Left hindlimb (tissue), 1 donor: ENCODE measurements at regions not wholly inside any gene's neighbourhood (a gene's known extent, or its start where the extent isn't known, plus 50 kb on each side); places are given as distances from the start of the nearest gene placed in this dataset.
"Not testable (repeated sequence)": the region's sequence is repeated elsewhere in the genome, so short reads cannot be mapped to it uniquely, and the experiment has no call there.

Source experiments
- DNase-seq: peaks from one replicate; pipeline ENCODE4 v3.0.0-alpha.2; 2018

GRCh38 chr5:29213475-29213874 lies 1980.0 kb upstream of the CDH6 start:
- no peak for DNase-seq

DNA sequence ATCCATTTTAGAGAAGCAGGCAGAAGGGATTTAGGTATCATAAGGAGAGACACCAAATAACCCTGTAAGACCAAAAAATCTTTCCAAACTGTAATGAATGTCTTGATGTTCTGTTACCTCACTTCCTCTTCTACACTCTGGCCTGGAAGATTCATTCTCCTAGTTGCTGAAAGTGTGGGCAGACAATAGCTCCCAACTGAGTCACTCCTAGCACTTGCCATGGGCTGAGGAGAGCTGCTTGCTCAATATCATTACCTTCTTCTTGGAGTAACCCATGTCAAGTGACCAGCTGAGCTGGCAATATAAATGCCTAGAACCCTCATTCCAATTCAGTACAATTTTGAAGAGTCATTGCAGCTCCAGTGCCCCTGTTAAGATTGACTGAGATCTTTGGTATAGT lies 1985.5 kb upstream of the CDH6 start:
- DNase-seq = no peak

DNA sequence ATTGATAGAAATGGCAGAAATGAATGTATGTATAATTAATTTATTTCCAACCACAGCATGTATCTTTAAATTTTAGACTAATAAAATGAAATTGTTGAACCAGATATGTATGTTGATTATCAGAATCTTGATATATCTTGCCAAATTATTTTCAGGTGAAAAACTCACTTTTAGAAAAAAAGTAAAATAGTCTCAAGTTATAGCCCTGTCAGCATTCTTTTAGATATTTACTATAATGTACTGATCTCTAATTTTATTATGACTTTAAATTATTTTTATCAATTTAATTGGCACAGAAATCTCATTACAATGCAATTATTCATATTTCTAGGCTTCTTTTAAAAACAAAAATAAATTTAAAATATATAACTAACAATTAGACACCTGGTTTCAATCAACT lies 1990.4 kb upstream of the CDH6 start:
- DNase-seq = no peak

- no peak for DNase-seq
Measured at GRCh38 chr5:29197631-29198454, 1995.6 kb upstream of the CDH6 start.

GRCh38 chr5:29193972-29194371 lies 1999.5 kb upstream of the CDH6 start:
- DNase-seq = no peak

DNA sequence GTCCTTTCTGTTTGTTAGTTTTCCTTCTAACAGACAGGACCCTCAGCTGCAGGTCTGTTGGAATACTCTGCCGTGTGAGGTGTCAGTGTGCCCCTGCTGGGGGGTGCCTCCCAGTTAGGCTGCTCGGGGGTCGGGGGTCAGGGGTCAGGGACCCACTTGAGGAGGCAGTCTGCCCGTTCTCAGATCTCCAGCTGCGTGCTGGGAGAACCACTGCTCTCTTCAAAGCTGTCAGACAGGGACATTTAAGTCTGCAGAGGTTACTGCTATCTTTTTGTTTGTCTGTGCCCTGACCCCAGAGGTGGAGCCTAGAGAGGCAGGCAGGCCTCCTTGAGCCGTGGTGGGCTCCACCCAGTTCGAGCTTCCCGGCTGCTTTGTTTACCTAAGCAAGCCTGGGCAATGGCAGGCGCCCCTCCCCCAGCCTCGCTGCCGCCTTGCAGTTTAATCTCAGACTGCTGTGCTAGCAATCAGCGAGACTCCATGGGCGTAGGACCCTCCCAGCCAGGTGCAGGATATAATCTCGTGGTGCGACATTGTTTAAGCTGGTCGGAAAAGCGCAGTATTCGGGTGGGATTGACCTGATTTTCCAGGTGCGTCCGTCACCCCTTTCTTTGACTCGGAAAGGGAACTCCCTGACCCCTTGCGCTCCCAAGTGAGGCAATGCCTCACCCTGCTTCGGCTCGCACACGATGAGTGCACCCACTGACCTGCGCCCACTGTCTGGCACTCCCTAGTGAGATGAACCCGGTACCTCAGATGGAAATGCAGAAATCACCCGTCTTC lies 2002.0 kb upstream of the CDH6 start:
- DNase-seq = not testable (repeated sequence)

DNA sequence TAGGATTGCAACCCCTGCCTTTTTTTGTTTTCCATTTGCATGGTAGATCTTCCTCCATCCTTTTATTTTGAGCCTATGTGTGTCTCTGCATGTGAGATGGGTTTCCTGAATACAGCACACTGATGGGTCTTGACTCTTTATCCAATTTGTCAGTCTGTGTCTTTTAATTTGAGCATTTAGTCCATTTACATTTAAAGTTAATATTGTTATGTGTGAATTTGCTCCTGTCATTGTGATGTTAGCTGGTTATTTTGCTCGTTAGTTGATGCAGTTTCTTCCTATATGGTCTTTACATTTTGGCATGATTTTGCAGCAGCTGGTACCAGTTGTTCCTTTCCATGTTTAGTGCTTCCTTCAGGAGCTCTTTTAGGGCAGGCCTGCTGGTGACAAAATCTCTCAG lies 2003.1 kb upstream of the CDH6 start:
- not testable (repeated sequence) for DNase-seq

GRCh38 chr5:29186380-29186779 lies 2007.1 kb upstream of the CDH6 start:
- DNase-seq = not testable (repeated sequence)

DNA sequence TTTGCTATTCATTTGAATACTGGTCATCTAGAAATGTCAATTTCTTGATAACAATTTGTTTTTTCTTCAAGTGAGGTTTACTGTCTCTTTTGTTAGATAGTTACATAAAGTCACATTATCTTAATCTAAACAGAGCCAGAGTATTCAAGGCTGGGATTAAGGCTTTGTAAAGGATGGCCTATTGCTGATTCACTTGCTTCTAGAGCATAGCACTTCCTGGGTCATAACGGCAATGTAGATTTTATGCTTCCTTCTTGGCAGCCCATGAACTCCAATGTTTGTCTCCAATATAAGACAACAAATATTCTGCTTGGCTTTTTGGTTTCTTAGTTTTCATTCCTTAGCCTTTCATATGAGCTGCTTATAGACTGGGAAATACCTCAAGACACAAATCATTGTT lies 2007.9 kb upstream of the CDH6 start:
- no peak for DNase-seq

GRCh38 chr5:29175774-29176173 lies 2017.7 kb upstream of the CDH6 start:
- DNase-seq = no peak

GRCh38 chr5:29170599-29170998 lies 2022.9 kb upstream of the CDH6 start:
- DNase-seq = no peak

DNA sequence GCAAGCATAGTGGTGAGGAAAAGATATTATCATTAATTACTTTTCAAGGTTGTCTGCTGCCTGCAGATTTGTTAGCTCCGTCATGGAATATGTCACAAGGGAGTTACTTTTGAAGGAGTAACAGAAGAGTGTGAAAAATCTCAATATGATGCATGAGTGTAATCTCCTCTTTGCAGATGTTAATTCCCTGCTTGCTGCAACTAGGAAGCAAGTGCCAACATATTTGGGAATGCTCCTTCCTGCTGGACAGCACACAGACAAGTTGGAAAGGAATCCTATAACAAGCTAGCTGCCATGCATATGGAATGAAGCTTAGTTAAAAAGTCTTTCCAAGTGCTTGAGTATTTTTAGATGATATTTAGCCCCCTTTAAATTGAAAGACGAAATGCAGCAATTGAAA lies 2023.6 kb upstream of the CDH6 start:
- DNase-seq = peak; percentile 61

DNA sequence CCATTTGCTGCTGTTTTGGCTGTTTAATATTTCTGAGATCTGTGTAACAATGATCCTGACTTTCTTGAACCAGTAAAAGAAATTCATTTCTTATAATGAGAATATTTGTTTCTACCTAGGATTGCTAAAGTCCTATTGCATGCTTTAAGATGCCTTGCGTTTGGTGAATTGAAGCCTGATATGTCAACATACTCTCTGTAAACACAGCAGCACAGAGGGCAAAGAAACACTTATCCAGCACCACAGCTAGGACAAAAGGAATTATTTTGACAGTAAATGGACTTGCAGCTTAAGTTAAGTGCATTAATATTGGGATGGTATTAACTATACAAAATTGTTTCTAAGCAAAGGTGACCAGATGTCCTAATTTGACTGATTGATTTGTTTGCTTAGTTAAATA lies 2031.2 kb upstream of the CDH6 start:
- DNase-seq = no peak

GRCh38 chr5:29161399-29162291 lies 2031.8 kb upstream of the CDH6 start:
- DNase-seq = no peak

DNA sequence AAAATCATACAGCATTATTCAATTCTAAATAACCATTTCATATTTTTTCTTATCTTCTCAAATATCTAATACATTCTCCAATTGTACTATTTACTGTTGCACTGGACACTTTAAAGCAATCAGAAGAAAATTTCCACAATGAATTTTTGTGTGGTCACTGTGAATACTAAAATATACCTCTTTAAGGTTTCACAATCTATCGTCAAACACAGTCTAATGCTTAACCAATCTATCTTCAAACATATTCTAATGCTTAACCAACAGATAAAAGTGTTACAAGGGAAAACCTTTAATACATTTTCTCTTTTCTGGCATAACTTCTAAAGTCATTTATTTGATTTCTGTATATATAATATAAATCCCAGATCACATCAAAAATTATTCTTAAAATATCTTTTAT lies 2035.5 kb upstream of the CDH6 start:
- DNase-seq = no peak

DNA sequence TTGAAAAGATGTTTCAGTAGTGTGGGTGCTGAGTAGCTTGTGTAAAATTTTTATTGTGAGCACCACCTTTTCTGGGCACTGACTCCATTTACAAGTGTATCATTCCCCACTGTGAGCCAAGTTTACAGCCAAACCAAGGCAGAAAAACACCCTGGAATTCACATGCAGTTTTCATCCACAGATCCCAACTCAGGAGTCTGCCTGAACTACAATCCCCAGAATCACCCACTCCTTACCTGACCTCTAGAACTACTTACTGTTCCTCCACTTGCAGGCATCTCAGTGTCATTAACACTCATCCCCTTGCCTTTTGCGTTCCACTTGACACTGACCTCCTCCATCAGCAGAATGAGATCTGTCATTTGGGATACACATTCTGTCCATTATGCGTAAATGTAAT lies 2042.6 kb upstream of the CDH6 start:
- DNase-seq = no peak

DNA sequence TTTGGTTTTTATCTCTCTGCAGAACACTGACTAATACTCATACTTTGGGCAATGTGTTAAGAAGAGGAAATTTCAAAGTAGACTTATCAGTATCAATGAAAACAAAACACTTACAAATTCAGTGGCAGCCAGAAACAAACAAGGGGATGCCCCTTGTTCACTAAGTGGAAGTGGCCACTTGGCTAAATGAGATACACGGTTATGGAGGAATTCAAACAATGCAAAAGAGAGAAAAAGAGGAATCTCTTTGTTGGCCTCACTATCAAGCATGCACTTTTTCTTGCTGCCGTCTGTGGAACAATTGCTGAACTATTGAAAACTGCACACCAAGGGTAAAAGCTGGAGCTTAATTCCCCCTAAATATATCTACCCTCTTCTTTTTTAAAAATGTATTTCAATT lies 2044.9 kb upstream of the CDH6 start:
- no peak for DNase-seq

GRCh38 chr5:29148073-29148472 lies 2045.4 kb upstream of the CDH6 start:
- no peak for DNase-seq

DNA sequence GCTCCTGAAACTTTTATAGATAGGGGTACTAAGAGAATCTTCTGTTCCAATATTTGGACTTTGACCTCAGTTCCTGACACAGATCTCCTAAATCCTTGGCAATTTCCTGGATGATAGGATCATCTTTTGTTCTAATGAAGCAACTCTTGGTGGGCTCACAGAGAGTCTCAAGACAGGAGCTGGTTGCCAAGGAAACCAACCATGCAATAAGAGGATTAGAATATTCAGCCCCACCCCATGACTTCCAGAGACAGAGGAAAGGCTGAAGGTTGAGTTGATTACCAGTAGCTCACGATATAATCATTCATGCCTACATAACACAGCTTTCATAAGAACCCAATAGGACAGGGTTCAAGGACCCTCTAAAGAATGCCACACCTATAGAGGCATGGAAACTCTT lies 2050.2 kb upstream of the CDH6 start:
- DNase-seq = no peak

DNA sequence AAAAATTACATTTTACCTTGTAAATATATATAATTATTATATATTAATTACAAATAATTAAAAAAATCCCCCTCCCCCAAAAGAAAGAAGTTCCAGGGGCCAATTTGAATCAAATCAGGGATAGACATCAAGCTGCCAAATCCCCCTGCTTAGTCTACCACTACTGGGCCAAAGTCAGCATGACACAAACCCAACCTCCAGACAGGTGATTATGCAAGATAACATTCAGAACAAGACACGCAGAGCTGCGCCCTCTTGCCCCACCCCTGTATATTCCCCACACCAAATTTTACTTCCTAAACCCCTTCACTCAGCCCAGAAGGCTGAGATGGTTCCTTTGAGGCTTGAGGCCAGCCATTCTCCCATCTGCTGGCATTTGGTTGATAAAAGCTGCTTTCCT lies 2059.1 kb upstream of the CDH6 start:
- DNase-seq = no peak

GRCh38 chr5:29131285-29131684 lies 2062.2 kb upstream of the CDH6 start:
- no peak for DNase-seq

- no peak for DNase-seq
Measured at GRCh38 chr5:29130786-29131185, 2062.7 kb upstream of the CDH6 start.

DNA sequence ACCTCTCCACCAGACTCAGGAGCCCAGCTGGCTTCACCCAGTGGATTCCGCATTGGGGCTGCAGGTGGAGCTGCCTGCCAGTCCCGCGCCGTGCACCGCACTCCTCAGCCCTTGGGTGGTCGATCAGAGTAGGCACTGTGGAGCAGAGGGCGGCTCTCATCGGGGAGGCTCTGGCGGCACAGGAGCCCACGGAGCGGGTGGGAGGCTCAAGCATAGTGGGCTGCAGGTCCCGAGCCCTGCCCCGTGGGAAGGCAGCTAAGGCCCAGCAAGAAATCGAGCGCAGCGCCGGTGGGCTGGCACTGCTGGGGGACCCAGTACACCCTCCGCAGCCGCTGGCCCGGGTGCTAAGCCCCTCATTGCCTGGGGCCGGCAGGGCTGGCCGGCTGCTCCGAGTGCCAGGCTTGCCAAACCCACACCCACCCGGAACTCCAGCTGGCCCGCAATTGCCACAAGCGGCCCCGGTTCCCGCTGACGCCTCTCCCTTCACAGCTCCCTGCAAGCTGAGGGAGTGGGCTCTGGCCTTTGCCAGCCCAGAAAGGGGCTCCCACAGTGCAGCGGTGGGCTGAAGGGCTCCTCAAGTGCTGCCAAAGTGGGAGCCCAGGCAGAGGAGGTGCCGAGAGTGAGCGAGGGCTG lies 2065.8 kb upstream of the CDH6 start:
- DNase-seq = not testable (repeated sequence)
